ENCODE measurements at regions not wholly inside any gene's neighbourhood (a gene's known extent, or its start where the extent isn't known, plus 50 kb on each side); places are given as distances from the start of the nearest gene placed in this dataset.

DNA sequence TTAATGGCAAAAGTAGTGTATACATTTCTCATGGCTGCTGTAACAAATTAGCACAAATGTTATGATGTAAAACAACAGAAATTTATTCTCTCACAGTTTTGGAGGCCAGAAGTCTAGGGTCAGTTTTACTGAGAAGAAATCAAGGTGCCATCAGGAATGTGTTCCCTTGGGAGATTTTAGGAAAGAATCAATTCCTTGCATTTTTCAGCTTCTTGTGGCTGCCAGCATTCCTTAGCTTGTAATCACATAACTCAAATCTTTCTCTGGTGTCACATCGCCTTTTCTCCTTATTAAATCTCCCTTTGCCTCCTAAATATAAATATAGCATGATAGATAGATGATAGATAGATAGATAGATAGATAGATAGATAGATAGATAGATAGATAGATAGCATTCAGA is 307.0 kb upstream of the REG3G start:
- no peak for DNase-seq (ENCODE audit: low spot score)
- Mint-ChIP-seq H3K4me1 (no peaks in the 10 kb centered on the region), H3K36me3 (no peaks in the 10 kb centered on the region), H3K4me3 (no peak overlapping the region), H3K9me3 (no peaks in the 10 kb centered on the region), H3K27ac (no peak overlapping the region), H3K27me3 (ENCODE audit: low read depth) (no peaks in the 10 kb centered on the region)
- POLR2A ChIA-PET: no interaction called here
- TF ChIP-seq MXD4 (CRISPR knock-in tag; IDR thresholded peaks at IDR 0.05; ENCODE audit: borderline replicate concordance): no peak
- TF ChIP-seq, protein P1, sequence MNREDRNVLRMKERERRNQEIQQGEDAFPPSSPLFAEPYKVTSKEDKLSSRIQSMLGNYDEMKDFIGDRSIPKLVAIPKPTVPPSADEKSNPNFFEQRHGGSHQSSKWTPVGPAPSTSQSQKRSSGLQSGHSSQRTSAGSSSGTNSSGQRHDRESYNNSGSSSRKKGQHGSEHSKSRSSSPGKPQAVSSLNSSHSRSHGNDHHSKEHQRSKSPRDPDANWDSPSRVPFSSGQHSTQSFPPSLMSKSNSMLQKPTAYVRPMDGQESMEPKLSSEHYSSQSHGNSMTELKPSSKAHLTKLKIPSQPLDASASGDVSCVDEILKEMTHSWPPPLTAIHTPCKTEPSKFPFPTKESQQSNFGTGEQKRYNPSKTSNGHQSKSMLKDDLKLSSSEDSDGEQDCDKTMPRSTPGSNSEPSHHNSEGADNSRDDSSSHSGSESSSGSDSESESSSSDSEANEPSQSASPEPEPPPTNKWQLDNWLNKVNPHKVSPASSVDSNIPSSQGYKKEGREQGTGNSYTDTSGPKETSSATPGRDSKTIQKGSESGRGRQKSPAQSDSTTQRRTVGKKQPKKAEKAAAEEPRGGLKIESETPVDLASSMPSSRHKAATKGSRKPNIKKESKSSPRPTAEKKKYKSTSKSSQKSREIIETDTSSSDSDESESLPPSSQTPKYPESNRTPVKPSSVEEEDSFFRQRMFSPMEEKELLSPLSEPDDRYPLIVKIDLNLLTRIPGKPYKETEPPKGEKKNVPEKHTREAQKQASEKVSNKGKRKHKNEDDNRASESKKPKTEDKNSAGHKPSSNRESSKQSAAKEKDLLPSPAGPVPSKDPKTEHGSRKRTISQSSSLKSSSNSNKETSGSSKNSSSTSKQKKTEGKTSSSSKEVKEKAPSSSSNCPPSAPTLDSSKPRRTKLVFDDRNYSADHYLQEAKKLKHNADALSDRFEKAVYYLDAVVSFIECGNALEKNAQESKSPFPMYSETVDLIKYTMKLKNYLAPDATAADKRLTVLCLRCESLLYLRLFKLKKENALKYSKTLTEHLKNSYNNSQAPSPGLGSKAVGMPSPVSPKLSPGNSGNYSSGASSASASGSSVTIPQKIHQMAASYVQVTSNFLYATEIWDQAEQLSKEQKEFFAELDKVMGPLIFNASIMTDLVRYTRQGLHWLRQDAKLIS (CRISPR knock-in tag; IDR thresholded peaks at IDR 0.05; ENCODE audit: borderline replicate concordance): no peak
- TF ChIP-seq ZNF263 (CRISPR knock-in tag; IDR thresholded peaks at IDR 0.05; ENCODE audit: low read depth): no peak
- no peak for TF ChIP-seq ZNF138 (CRISPR knock-in tag; conservative IDR thresholded peaks at IDR 0.05)
- CTCF ChIA-PET: no interaction called here
- ATAC-seq: no peak

DNA sequence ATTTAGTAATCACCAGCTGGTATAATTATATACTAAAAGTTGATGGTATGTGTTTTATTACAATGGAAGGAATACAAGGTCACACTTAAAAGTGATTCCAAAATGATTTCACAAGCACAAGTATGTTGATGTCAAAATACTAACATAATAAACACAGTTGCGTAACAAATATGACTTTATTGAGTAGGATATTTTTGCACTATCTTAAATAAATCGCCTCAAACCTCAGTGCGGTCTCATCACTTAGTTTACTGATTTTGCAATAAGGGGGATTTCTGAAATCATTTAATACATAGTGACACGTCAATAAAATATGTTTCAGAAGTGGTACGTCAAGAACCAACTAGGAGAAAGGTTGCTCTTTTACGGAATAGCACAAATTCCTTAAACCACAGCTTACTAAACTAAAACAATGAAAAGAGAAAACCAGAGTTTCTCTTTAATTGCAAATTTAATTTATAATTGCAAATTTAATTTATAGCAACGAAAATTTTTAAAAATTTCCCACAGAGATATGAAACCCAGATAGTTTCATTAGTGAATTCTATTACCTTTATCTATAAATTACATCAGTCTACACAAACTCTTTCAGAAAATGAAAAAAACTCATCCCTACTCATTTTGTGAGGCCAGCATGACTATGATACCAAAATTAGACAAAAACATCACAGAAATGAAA is 304.0 kb upstream of the REG3G start:
- no peak for TF ChIP-seq ESRRA (CRISPR knock-in tag; IDR thresholded peaks at IDR 0.05; ENCODE audit: borderline replicate concordance)
- TF ChIP-seq IRF2 (CRISPR knock-in tag; IDR thresholded peaks at IDR 0.05; ENCODE audit: borderline replicate concordance, low read depth): no peak
- no peak for TF ChIP-seq RELA (CRISPR knock-in tag; IDR thresholded peaks at IDR 0.05; ENCODE audit: borderline replicate concordance)
- no peak for TF ChIP-seq TEAD1 (CRISPR knock-in tag; IDR thresholded peaks at IDR 0.05)
- TF ChIP-seq CREM (CRISPR knock-in tag; IDR thresholded peaks at IDR 0.05): no peak
- TF ChIP-seq, protein P2, sequence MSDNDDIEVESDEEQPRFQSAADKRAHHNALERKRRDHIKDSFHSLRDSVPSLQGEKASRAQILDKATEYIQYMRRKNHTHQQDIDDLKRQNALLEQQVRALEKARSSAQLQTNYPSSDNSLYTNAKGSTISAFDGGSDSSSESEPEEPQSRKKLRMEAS (CRISPR knock-in tag; IDR thresholded peaks at IDR 0.05): no peak
- TF ChIP-seq, protein P3, sequence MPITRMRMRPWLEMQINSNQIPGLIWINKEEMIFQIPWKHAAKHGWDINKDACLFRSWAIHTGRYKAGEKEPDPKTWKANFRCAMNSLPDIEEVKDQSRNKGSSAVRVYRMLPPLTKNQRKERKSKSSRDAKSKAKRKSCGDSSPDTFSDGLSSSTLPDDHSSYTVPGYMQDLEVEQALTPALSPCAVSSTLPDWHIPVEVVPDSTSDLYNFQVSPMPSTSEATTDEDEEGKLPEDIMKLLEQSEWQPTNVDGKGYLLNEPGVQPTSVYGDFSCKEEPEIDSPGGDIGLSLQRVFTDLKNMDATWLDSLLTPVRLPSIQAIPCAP (CRISPR knock-in tag; IDR thresholded peaks at IDR 0.05): no peak
- no peak for TF ChIP-seq ZNF138 (CRISPR knock-in tag; conservative IDR thresholded peaks at IDR 0.05)
- TF ChIP-seq, protein P4, sequence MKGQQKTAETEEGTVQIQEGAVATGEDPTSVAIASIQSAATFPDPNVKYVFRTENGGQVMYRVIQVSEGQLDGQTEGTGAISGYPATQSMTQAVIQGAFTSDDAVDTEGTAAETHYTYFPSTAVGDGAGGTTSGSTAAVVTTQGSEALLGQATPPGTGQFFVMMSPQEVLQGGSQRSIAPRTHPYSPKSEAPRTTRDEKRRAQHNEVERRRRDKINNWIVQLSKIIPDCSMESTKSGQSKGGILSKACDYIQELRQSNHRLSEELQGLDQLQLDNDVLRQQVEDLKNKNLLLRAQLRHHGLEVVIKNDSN (CRISPR knock-in tag; IDR thresholded peaks at IDR 0.05): no peak
- TF ChIP-seq ZNF317 (CRISPR knock-in tag; IDR thresholded peaks at IDR 0.05; ENCODE audit: borderline replicate concordance, low read depth): no peak
- no peak for TF ChIP-seq NR2C2 (CRISPR knock-in tag; IDR thresholded peaks at IDR 0.05)
- no peak for TF ChIP-seq NFYB (CRISPR knock-in tag; conservative IDR thresholded peaks at IDR 0.05; ENCODE audit: low read depth)
- TF ChIP-seq ZNF263 (CRISPR knock-in tag; IDR thresholded peaks at IDR 0.05; ENCODE audit: low read depth): no peak
- TF ChIP-seq SMAD3 (CRISPR knock-in tag; IDR thresholded peaks at IDR 0.05; ENCODE audit: borderline replicate concordance): no peak
- no peak for TF ChIP-seq ZNF121 (CRISPR knock-in tag; IDR thresholded peaks at IDR 0.05)
- TF ChIP-seq, protein P5, sequence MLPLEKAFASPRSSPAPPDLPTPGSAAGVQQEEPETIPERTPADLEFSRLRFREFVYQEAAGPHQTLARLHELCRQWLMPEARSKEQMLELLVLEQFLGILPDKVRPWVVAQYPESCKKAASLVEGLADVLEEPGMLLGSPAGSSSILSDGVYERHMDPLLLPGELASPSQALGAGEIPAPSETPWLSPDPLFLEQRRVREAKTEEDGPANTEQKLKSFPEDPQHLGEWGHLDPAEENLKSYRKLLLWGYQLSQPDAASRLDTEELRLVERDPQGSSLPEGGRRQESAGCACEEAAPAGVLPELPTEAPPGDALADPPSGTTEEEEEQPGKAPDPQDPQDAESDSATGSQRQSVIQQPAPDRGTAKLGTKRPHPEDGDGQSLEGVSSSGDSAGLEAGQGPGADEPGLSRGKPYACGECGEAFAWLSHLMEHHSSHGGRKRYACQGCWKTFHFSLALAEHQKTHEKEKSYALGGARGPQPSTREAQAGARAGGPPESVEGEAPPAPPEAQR (CRISPR knock-in tag; IDR thresholded peaks at IDR 0.05): no peak
- no peaks in the 10 kb centered on the region for H3K36me3 Mint-ChIP-seq
- no peaks in the 10 kb centered on the region for H3K9me3 Mint-ChIP-seq
- DNase-seq (ENCODE audit: low spot score) (no peak), ATAC-seq (no peak)
- peaks cover 4% of the 10 kb centered on the region; the same call in 1 of the 2 replicates for H3K27me3 Mint-ChIP-seq (ENCODE audit: low read depth)
- ChIA-PET POLR2A (no interaction called here), CTCF (no interaction called here)
- no peaks in the 10 kb centered on the region for H3K4me1 Mint-ChIP-seq
- H3K27ac Mint-ChIP-seq: no peak overlapping the region
- H3K4me3 Mint-ChIP-seq: no peak overlapping the region
